C4-2B (cell line): ENCODE measurements at regions not wholly inside any gene's neighbourhood (a gene's known extent, or its start where the extent isn't known, plus 50 kb on each side); places are given as distances from the start of the nearest gene placed in this dataset.
"Not testable (repeated sequence)": the region's sequence is repeated elsewhere in the genome, so short reads cannot be mapped to it uniquely, and the experiment has no call there.

Source experiments
- H3K27ac ChIP-seq: fragments of 450-650 bp; 2 replicates; pipeline ENCODE4 v1.5.1; 2017
- ZFX ChIP-seq: fragments of 450-650 bp; IDR thresholded peaks from 2 replicates; pipeline ENCODE4 v1.6.1; 2017
- TF ChIP-seq, protein P1 (sequence below): fragments of 450-650 bp; conservative IDR thresholded peaks from 2 replicates; pipeline ENCODE4 v1.5.1; 2017; ENCODE audit warnings: mild to moderate bottlenecking

DNA sequence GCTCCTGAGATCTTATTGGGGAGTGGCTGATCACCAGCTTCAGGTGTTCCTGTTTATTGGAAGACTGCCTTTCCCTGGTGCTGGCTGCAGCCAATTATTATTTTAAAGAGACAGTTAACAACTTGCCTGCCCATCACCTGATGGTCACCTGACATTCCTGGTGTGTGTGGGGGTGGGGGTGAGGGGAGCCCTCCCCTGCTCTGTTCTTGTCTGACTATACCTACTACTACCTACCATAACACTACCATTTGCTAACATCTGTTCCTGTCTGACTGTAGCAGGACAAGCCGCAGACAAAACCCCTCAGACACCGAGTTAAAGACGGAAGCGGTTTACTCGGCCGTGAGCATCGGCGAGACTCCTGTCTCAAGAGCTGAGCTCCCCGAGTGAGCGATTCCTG lies 54.9 kb upstream of the NBPF3 start:
- no peak for TF ChIP-seq ZFX
- TF ChIP-seq, protein P1, sequence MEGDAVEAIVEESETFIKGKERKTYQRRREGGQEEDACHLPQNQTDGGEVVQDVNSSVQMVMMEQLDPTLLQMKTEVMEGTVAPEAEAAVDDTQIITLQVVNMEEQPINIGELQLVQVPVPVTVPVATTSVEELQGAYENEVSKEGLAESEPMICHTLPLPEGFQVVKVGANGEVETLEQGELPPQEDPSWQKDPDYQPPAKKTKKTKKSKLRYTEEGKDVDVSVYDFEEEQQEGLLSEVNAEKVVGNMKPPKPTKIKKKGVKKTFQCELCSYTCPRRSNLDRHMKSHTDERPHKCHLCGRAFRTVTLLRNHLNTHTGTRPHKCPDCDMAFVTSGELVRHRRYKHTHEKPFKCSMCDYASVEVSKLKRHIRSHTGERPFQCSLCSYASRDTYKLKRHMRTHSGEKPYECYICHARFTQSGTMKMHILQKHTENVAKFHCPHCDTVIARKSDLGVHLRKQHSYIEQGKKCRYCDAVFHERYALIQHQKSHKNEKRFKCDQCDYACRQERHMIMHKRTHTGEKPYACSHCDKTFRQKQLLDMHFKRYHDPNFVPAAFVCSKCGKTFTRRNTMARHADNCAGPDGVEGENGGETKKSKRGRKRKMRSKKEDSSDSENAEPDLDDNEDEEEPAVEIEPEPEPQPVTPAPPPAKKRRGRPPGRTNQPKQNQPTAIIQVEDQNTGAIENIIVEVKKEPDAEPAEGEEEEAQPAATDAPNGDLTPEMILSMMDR = no peak
- H3K27ac ChIP-seq = no peak overlapping the region

GRCh38 chr1:21384620-21385019 lies 55.3 kb upstream of the NBPF3 start:
- no peak for TF ChIP-seq ZFX
- TF ChIP-seq, protein P1 = no peak
- no peak overlapping the region for H3K27ac ChIP-seq

GRCh38 chr1:21383785-21384401 lies 56.0 kb upstream of the NBPF3 start:
- TF ChIP-seq, protein P1 = no peak
- TF ChIP-seq ZFX = no peak
- H3K27ac ChIP-seq = no peak overlapping the region

- TF ChIP-seq, protein P1 = no peak
- TF ChIP-seq ZFX = no peak
- no peak overlapping the region for H3K27ac ChIP-seq
Observed at GRCh38 chr1:21381354-21381753, 58.6 kb upstream of the NBPF3 start.

DNA sequence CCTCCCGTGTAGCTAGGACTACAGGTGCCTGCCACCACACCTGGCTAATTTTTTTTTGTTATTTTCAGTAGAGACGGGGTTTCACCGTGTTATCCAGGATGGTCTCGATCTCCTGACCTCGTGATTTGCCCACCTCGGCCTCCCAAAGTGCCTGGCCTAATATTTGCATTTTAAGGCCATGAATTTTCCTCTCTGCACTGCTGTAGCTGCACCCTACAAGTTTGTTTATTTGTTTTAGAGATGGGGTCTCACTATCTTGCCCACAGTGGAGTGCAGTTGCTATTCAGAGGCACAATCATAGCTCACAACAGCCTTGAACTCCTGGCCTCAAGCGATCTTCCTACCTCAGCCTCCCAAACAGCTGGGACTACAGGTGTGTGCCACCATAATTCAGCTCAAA lies 59.8 kb upstream of the NBPF3 start:
- not testable (repeated sequence) for H3K27ac ChIP-seq

DNA sequence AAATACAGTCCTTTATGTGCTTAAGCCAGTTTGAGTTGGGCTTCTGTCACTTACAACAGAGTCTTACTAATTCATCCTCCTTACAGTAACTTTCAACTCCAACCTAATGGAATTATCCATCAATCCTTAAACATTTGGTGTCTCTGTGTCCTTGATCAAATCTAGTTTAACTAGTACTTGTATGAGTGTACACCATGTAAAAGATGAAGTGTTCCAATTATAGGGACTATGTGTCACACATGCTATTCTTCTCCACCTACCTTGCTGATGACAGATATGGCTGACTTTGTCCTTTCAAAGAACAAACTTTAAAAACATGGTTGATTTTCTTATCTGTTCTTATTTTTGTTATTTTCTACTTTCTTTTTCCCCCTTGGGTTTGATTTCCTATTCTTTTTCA lies 60.4 kb upstream of the NBPF3 start:
- no peak overlapping the region for H3K27ac ChIP-seq
- no peak for TF ChIP-seq ZFX
- TF ChIP-seq, protein P1 = no peak

- H3K27ac ChIP-seq = no peak overlapping the region
Observed at GRCh38 chr1:21378705-21379494, 61.0 kb upstream of the NBPF3 start.

More at GRCh38 chr1:21378705-21379494, 61.0 kb upstream of the NBPF3 start:
- TF ChIP-seq, protein P1 = no peak
- no peak for TF ChIP-seq ZFX
